GM21619 (cell line): ENCODE measurements at regions not wholly inside any gene's neighbourhood (a gene's known extent, or its start where the extent isn't known, plus 50 kb on each side); places are given as distances from the start of the nearest gene placed in this dataset.
"Not testable (repeated sequence)": the region's sequence is repeated elsewhere in the genome, so short reads cannot be mapped to it uniquely, and the experiment has no call there.

ENCODE experiments used
- ATAC-seq: cut with Tn5 transposase; IDR thresholded peaks from one replicate; pipeline ENCODE4 v1.9.1; 2021; ENCODE audit not compliant: unreplicated experiment

DNA sequence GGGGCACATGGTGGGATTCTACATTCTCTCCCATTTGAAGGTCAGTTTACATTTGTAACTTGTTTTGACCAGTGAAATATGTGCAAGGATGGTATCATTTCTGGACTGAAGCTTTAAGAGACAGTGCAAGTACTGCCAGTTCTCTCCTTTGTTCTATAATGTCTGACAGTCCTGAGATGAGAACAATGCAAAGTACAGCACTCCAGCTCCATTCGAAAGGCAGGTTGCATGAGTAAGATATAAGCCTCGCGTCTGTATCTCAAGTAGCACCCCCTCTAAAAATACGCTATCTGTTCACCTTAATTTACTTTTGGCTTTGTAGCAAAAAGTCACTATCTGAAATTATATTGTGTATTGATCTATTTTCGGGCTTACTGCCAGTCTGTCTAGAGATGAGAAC, 1122.2 kb upstream of the TMEM132C start:
- ATAC-seq, result no peak

DNA sequence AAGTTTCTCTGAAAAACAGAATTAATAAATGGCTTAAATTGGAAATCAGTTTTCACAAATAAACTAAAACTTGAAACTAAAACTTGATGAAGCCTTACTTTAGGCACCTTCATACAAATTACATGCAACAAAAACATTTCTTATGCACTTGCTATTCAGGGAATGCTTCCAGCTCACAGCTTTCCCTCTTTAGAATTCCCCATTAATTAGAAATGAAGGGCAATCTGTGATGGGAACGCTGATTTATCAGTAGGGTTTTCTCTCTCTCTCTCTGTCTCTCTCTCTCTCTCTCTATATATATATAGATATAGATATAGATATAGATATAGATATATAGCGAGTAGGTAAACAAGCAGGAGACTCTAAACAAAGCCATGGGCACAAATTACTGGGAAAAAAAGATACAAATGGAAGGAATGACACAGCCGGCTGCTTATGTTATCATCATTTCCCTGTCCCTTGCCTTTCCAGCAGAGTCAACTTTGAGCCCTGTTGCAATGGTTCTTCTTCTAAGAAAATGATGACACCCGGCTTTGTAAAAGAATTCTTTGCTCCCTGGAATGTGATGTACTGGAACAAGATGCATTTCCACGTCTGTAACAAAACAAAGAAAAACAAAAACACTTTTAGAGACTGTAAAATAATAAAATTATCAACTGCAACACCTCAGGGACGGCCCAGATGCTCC, 1121.6 kb upstream of the TMEM132C start:
- no peak for ATAC-seq

DNA sequence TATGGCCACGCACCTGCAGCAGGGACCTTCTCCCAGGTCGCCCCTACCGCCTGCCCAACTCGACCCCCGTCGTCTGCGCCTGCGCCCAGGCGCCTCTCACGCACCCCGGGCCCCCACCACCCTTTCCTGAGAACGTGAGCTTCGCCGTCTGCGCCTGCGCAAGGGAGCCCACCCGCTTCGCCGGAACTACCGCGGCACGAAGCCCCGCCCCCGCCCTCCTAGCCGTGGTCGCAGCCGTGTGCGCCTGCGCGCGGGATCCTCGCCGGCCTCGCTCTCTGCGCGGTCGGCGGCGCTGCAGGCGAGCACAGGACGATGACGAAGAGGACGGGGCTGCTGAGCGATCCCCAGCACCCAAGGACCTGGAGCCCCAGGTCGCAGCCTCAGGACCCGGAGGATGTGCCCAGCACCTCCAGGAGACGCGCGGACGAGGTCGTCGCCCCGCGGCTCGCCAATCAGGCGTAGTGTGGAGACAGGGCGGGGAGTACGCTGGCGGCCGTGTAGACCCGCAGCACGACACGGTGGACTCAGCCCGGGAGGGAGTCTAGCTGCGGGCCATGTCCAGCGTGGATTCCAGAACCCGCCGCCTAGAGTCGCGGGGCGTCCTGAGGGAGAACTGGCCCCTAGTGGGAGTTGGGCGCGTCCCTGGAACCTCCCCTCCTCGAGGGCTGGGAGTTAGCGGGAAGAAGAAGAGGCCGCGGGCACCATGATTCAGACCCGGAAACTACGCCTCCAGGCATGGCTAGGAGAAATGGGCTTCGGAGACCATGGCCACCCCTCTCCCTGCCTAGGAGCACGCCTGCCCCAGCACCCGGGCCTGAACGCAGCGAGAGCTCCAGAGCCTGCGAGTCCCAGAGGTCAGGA, 1120.8 kb upstream of the TMEM132C start:
- no peak for ATAC-seq

DNA sequence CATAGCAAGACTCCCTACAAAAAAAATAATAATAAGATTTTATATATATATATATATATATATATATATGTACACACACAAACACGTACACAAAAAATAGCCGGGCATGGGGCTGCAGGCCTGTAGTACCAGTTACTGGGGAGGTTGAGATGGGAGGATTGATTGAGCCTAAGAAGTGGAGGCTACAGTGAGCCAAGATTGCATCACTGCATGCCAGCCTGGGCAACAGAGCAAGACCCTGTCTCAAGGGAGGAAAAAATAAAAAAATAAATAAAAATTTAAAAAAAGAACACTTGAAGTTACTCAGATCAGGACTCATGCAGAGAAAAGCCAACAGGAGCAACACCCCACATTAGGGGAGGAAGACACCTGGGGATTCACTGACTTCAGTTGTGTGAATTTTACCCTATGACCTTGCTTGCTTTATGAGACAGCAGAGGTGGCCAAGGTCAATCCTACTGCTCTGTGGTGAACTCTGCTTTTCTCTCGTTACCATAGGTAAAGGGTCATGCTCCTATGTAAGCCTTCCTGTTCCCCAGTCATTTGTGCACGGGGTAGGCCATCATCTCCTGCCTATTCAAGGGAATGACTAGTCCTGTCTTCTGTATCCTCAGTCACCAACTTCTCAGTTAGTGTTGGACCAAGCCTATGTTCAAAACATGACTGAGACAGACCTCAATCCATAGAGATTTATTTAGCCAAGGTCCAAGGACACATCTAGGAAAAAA, 1119.8 kb upstream of the TMEM132C start:
- no peak for ATAC-seq

DNA sequence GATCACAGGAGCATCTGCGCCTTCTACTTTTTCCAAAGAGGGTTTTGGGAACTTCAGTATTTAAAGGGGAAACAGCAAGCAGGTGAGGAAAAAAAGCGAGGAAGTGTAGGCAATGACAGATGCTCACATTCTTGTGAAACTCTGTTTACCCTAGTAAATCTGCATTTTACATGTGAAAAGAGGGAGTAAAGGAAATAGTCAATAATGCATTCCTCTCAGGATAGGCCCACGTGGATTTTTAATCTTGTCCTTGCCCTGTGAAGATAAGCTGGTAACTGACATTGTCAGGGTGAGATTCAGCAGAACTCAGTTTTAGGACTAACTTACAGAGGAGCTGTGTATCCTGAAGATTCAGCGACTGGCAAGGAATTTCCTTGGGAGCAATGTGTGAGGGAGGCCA, 1119.2 kb upstream of the TMEM132C start:
- ATAC-seq, result no peak

DNA sequence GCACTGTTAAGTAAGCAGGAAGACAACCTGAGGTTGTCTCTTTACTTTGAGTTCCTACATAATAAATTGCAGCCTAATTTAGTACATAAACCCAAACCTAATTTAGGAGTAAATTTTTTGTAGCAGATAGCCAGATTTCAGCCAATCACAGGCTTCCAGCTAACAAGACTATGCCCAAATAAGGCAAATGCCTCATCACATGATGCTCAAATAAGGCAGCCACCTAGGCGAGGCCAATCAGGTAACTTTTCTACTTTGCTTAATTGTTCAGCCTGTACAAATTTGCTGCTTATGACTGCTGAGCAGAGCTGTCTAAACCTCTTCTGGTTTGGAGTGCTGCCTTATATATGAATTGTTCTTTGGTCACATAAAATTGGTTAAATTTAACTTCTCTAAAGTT, 1118.7 kb upstream of the TMEM132C start:
- no peak for ATAC-seq

DNA sequence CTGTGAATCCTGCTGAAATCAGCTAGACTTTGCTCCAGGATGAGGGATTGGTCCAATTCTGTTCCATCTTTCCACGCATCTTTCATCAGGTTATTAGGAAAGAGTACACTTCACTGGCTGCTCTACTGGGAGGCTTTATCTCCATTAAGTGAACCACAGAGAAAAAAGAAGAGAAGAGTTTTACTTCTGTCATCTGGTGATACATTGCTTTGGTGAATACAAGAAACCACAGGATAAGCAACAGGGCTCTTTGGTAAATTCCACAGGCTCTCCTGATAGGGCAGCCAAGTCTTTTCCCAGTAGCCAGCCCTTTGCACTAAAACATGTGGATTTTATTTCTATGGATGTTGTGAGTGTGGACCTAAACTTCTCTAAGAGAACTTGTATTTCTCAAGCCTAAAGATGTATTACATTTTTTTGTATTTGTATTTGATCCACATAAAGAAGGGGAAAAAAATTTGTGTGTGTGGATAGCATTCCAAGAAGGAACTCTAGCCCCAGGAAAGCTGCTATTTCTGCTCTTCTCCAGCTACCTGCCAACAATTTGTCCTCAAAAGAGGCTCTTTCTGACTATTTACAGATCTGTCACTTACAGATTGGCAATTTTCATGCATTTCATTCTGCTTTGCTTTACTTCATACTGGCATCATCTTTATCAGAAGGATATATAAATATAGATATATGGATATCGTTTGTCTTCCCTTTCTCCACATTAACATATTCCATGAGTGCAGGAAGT, 1117.6 kb upstream of the TMEM132C start:
- ATAC-seq, result no peak

DNA sequence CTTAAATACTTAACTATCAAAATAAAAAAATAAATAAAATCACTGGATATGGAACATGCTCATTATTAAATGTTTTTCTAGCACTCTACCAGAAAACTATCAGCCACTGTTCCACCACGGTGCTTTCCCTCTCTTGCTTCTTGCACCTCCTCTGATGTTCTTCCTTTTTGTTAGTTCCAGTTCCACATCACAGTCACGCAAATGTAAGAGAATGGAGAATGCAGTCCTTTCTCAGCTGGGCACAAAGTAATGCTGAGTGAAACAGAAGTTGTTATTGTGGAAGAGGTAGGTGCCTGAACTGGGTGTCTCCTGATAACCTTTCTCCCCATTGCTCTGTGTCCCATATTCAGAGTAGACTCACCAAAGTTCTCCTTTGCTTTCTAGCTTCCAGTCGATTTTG, 1116.9 kb upstream of the TMEM132C start:
- ATAC-seq, result peak; percentile 60

DNA sequence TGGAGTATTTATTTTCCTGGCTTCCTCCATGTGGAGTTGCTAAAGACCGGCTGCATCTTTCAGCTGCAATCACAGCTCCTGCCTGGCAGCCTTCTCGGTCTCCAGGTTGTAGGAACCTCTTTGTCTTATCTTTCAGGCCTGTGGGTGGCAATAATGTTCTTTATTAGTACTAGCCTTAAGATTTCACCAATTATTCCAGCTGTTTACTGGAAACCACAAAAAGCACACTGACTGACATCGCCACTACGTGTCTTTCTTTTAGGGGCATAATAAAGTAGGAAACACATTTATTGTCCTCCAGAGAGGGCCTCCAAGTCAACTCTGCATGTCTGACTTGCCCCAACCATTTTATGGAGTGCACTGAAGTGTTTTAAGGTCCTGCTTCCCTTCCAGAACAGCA, 1116.5 kb upstream of the TMEM132C start:
- ATAC-seq, result no peak

DNA sequence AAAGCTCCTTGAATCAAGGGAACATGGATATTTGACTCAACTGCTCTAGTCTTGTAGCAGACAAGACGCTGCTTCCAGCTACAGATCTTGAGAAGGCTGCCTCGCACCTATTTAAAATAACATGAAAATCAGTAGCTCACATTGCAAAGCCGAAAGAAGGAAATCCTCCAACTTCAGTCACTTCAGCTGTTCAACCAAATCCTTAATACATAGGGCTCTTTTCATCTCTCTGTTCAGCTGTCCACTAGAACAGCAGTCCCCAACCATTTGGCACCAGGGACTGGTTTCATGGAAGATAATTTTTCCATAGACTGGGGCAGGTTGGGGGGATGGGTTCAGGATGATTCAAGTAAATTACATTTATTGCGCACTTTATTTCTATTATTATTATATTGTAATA, 1116.0 kb upstream of the TMEM132C start:
- ATAC-seq, result no peak

DNA sequence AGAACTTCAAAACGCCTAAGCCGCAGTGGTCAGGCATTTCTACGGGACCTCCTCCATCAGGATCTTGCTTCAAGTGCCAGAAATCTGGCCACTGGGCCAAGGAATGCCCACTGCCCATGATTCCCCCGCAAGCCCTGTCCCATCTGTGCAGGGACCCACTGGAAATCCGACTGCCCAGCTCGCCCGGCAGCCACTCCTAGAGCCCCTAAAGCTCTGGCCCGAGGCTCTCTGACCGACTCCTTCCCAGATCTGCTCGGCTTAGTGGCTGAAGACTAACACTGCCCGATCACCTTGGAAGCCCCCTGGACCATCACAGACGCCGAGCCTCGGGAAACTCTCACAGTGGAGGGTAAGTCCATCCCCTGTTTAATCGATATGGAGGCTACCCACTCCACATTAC, 1113.0 kb upstream of the TMEM132C start:
- no peak for ATAC-seq

DNA sequence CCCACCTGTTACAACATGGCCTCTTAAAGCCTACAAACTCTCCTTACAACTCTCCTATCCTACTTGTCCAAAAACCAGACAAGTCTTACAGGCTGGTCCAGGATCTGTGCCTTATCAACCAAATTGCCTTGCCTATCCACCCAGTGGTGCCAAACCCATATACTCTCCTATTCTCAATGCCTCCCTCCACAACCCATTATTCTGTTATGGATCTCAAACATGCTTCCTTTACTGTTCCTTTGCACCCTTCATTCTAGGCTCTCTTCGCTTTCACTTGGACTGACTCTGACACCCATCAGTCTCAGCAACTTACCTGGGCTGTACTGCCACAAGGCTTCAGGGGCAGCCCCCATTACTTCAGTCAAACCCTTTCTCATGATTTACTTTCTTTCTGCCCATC, 1112.1 kb upstream of the TMEM132C start:
- not testable (repeated sequence) for ATAC-seq

DNA sequence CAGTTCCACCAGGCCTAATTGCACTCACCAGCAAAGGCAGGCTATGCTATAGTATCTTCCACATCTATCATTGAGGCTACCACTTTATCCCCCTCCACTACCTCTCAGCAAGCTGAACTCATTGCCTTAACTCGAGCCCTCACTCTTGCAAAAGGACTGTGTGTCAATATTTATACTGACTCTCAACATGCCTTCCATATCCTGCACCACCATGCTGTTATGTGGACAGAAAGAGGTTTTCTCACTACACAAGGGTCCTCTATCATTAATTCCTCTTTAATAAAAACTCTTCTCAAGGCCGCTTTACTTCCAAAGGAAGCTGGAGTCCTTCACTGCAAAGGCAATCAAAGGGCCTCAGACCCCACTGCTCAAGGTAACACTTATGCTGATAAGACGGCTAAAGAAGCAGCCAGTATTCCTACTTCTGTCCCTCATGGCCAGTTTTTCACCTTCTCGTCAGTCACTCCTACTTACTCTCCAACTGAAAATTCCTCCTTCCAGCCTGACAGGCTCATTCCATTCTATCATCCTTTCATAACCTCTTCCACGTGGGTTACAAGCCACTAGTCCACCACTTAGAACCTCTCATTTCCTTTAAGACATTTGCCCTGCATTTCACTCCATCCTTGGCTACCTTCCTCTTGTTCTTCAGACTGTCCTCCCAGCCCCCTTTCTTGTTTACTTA, 1110.9 kb upstream of the TMEM132C start:
- not testable (repeated sequence) for ATAC-seq

DNA sequence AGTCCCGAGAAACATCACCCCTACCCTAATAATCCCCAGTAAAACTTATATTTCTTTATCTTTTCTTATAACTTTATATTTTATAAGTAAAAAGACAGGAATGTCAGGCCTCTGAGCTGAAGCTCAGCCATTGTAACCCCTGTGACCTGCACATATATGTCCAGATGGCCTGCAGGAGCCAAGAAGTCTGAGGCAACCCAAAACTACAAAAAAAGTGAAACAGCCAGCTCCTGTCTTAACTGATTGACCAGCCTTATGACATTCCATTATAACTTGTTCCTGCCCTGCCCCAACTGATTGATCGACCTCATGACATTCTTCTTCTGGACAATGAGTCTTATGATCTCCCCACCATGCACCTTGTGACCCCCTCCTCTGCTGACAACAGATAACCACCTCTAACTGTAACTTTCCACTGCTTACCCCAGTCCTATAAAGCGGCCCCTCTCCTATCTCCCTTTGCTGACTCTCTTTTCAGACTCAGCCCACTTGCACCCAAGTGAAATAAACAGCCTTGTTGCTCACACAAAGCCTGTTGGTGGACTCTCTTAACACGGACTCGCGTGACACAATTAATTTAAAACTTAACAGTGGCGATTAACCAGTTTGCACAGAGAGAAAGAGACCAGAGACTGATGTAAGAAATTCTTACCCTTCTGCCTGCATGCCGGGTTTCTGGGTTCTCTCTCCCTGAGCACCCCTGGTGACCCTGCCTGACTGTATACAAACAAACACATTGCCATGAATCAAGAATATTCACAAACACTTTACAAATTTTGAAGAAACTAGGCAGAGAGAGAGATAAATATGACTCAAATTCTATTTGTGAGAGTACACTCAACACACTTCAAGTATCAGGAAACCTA, 1109.2 kb upstream of the TMEM132C start:
- not testable (repeated sequence) for ATAC-seq

DNA sequence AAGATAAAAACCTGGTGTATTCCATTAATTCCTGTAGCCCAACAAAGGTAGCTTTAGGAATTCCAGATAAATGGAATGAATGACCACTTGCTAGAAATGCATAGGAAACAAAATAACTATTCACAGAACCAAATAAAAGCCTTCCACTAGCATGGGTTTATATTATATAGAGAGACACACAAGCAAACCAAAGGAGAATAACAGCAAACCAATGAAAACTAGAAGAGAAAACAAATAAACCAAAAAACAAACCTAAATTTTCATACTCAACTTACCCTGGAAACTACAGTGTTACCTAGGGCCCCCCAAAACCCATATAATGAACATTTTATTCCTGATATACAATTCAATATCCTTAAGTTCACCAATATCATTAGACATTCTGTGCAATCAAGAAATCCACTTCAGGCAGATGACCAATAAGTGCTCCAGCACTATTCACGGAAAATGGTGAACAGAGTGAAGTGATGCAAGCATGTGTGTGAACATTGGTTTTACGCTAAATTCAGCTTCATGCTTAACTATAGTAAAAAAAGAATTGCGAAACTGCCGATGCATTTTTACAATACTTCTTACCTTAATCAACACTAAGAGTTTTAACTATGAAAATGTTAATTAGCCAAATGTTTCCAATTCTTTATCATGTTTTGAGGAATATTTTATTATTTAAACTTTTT, 1108.4 kb upstream of the TMEM132C start:
- ATAC-seq, result no peak

DNA sequence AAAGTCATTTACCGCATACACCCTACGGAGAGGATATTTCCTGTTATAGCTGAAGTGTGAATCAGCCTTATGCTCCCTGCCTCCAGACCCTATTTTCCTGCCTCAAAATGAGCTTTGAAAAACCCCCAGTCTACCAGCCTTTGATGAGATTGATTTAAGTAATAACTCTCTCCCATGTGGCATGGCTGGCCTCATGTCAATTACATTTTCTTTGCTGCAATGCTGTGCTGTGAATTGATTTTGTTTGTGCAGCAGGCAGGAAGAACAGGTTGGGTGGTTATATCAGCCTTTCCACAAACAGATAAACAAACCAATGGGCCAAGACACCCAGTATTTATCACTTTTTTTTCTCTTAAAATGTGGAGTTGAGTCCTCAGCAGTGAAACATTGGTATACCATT, 1105.5 kb upstream of the TMEM132C start:
- ATAC-seq, result no peak

DNA sequence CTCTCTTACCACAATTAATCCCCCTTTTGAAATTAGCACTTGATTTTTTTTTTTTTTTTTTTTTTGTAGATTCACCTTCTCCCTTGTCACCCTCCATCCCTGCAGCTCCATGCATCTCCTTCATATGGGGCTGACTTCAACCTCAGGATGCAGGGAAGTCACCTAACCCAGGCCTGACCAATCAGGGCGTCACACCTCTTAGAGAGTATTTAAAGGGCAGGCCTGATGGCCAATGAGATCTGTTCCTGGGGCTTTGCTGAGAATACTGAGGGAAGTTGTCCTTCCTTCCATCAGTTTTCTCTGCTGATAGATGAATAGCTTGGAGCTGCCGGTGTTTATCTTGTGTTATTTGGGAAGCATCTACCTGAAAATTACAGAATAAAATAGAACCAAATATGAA, 1104.7 kb upstream of the TMEM132C start:
- no peak for ATAC-seq

DNA sequence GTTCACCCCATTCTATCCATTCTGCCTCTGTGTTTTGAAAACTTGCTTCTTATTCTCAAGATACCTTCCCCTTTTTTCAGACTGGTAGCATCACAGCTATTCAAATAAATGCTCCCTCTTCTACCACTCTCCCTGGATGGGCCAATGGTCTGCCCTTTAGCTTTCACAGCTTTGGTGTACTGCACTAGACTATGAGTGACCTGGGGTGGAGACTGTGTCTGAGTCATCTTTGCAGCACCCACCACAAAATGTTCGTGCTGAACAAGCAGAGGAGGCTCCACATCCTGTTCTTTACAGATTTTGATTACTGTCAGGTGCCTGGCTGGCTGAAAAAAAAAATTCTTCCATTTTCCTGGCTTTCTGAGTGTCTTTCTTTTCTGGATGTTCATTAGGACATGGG, 1104.1 kb upstream of the TMEM132C start:
- ATAC-seq, result peak; percentile 81
